HG02678 (cell line): ENCODE measurements at regions not wholly inside any gene's neighbourhood (a gene's known extent, or its start where the extent isn't known, plus 50 kb on each side); places are given as distances from the start of the nearest gene placed in this dataset.

Experiments used
- ATAC-seq: cut with Tn5 transposase; IDR thresholded peaks from one replicate; pipeline ENCODE4 v1.9.1; 2021; ENCODE audit warnings: mild to moderate bottlenecking, moderate library complexity; ENCODE audit not compliant: unreplicated experiment

- ATAC-seq, result no peak
These were observed 592.5 kb downstream of the NPHP4 start for GRCh38 chr1:5399771-5400170.

GRCh38 chr1:5396593-5396992 lies 595.6 kb downstream of the NPHP4 start:
- ATAC-seq, result no peak

- no peak for ATAC-seq
These were observed 598.1 kb downstream of the NPHP4 start for GRCh38 chr1:5394111-5394510.

GRCh38 chr1:5393603-5394002 lies 598.6 kb downstream of the NPHP4 start:
- ATAC-seq, result no peak

GRCh38 chr1:5393146-5393545 lies 599.1 kb downstream of the NPHP4 start:
- ATAC-seq, result no peak

GRCh38 chr1:5391725-5392124 lies 600.5 kb downstream of the NPHP4 start:
- no peak for ATAC-seq

- ATAC-seq, result no peak
These were observed 601.7 kb downstream of the NPHP4 start for GRCh38 chr1:5390504-5390903.

- no peak for ATAC-seq
These were observed 602.9 kb downstream of the NPHP4 start for GRCh38 chr1:5389101-5389885.

- no peak for ATAC-seq
These were observed 603.6 kb downstream of the NPHP4 start for GRCh38 chr1:5388622-5389021.

GRCh38 chr1:5386371-5386770 lies 605.9 kb downstream of the NPHP4 start:
- ATAC-seq, result no peak

- no peak for ATAC-seq
These were observed 606.3 kb downstream of the NPHP4 start for GRCh38 chr1:5385956-5386355.

GRCh38 chr1:5385096-5385799 lies 607.0 kb downstream of the NPHP4 start:
- ATAC-seq, result no peak

GRCh38 chr1:5381491-5381890 lies 610.7 kb downstream of the NPHP4 start:
- no peak for ATAC-seq

- no peak for ATAC-seq
These were observed 613.0 kb downstream of the NPHP4 start for GRCh38 chr1:5379176-5379759.

- no peak for ATAC-seq
These were observed 615.5 kb downstream of the NPHP4 start for GRCh38 chr1:5376538-5377247.

GRCh38 chr1:5375481-5375880 lies 616.7 kb downstream of the NPHP4 start:
- no peak for ATAC-seq

GRCh38 chr1:5374192-5374591 lies 618.0 kb downstream of the NPHP4 start:
- no peak for ATAC-seq

GRCh38 chr1:5373281-5373680 lies 618.9 kb downstream of the NPHP4 start:
- ATAC-seq, result no peak

GRCh38 chr1:5371270-5371669 lies 621.0 kb downstream of the NPHP4 start:
- ATAC-seq, result no peak

- ATAC-seq, result no peak
These were observed 621.9 kb downstream of the NPHP4 start for GRCh38 chr1:5370311-5370710.

GRCh38 chr1:5369223-5369622 lies 623.0 kb downstream of the NPHP4 start:
- no peak for ATAC-seq
